H9 (cell line): ENCODE measurements at regions not wholly inside any gene's neighbourhood (a gene's known extent, or its start where the extent isn't known, plus 50 kb on each side); places are given as distances from the start of the nearest gene placed in this dataset.

Experiments
- DNase-seq: peaks from one replicate; pipeline ENCODE4 v3.0.0-alpha.2; 2017
- H2AFZ ChIP-seq: one replicate; pipeline ENCODE4 v1.6.1; 2013; ENCODE audit warnings: mild to moderate bottlenecking, low read length, control low read depth, moderate library complexity
- H2AK5ac ChIP-seq: 2 replicates; pipeline ENCODE4 v1.6.1; 2013; ENCODE audit warnings: low read length, control low read depth, mixed read lengths; ENCODE audit not compliant: insufficient read length
- H2BK120ac ChIP-seq: one replicate; pipeline ENCODE4 v1.6.1; 2013; ENCODE audit warnings: low read depth, mild to moderate bottlenecking, low read length, control low read depth, inconsistent platforms; ENCODE audit not compliant: poor library complexity, severe bottlenecking
- H2BK12ac ChIP-seq: 2 replicates; pipeline ENCODE4 v1.6.1; 2013; ENCODE audit warnings: low read length, control low read depth, mixed read lengths, low read depth; ENCODE audit not compliant: insufficient read length
- H2BK15ac ChIP-seq: 2 replicates; pipeline ENCODE4 v1.6.1; 2013; ENCODE audit warnings: low read depth, low read length, control low read depth
- H2BK20ac ChIP-seq: one replicate; pipeline ENCODE4 v1.6.1; 2013; ENCODE audit warnings: low read depth, mild to moderate bottlenecking, low read length, control low read depth, inconsistent platforms; ENCODE audit not compliant: poor library complexity, severe bottlenecking
- H2BK5ac ChIP-seq: 2 replicates; pipeline ENCODE4 v1.6.1; 2013; ENCODE audit warnings: low read length, control low read depth, mixed read lengths; ENCODE audit not compliant: insufficient read length
- H3K14ac ChIP-seq: 2 replicates; pipeline ENCODE4 v1.6.1; 2013; ENCODE audit warnings: low read length, control low read depth; ENCODE audit not compliant: insufficient read depth
- H3K18ac ChIP-seq: 2 replicates; pipeline ENCODE4 v1.6.1; 2013; ENCODE audit warnings: low read depth, mild to moderate bottlenecking, mixed read lengths, low read length, control low read depth; ENCODE audit not compliant: insufficient read length
- H3K23ac ChIP-seq: 2 replicates; pipeline ENCODE4 v1.6.1; 2013; ENCODE audit warnings: low read length, control low read depth, mixed read lengths, low read depth; ENCODE audit not compliant: insufficient read length
- H3K23me2 ChIP-seq: 2 replicates; pipeline ENCODE4 v1.6.1; 2013; ENCODE audit warnings: low read depth, mild to moderate bottlenecking, mixed read lengths, low read length, control low read depth; ENCODE audit not compliant: insufficient read length, poor library complexity, severe bottlenecking
- H3K27ac ChIP-seq: 2 replicates; pipeline ENCODE4 v1.5.1; 2013; ENCODE audit warnings: low read length, control low read depth, mixed read lengths, low read depth; ENCODE audit not compliant: insufficient read length
- H3K27me3 ChIP-seq: 2 replicates; pipeline ENCODE4 v1.6.1; 2013; ENCODE audit warnings: low read length, control low read depth, inconsistent platforms; ENCODE audit not compliant: insufficient read depth
- H3K4ac ChIP-seq: 2 replicates; pipeline ENCODE4 v1.6.1; 2013; ENCODE audit warnings: low read depth, mild to moderate bottlenecking, control low read depth, inconsistent platforms, low read length, moderate library complexity
- H3K4me1 ChIP-seq: 2 replicates; pipeline ENCODE4 v1.6.1; 2013; ENCODE audit warnings: low read length, control low read depth, inconsistent platforms; ENCODE audit not compliant: insufficient read depth
- H3K4me2 ChIP-seq: 2 replicates; pipeline ENCODE4 v1.6.1; 2013; ENCODE audit warnings: low read length, control low read depth, mixed read lengths; ENCODE audit not compliant: insufficient read length, insufficient read depth
- H3K56ac ChIP-seq: 2 replicates; pipeline ENCODE4 v1.6.1; 2013; ENCODE audit warnings: low read depth, mild to moderate bottlenecking, mixed read lengths, low read length, control low read depth; ENCODE audit not compliant: insufficient read length
- H3K79me1 ChIP-seq: 2 replicates; pipeline ENCODE4 v1.6.1; 2013; ENCODE audit warnings: low read depth, mild to moderate bottlenecking, moderate library complexity, low read length, control low read depth, inconsistent platforms; ENCODE audit not compliant: insufficient read depth, poor library complexity, severe bottlenecking
- H3K79me2 ChIP-seq: 2 replicates; pipeline ENCODE4 v1.6.1; 2013; ENCODE audit warnings: low read length, control low read depth, inconsistent platforms; ENCODE audit not compliant: insufficient read depth
- H3K9ac ChIP-seq: 2 replicates; pipeline ENCODE4 v1.6.1; 2013; ENCODE audit warnings: low read length, control low read depth, mixed read lengths; ENCODE audit not compliant: insufficient read length; ENCODE audit errors: extremely low read depth
- H3K9me3 ChIP-seq: one replicate; pipeline ENCODE4 v1.6.1; 2013; ENCODE audit warnings: low read depth, low read length, inconsistent platforms; ENCODE audit not compliant: control insufficient read depth
- H3T11ph ChIP-seq: one replicate; pipeline ENCODE4 v1.6.1; 2013; ENCODE audit warnings: mild to moderate bottlenecking, low read length, control low read depth, inconsistent platforms
- H4K20me1 ChIP-seq: one replicate; pipeline ENCODE4 v1.6.1; 2013; ENCODE audit not compliant: control insufficient read depth, insufficient read length, insufficient read depth
- H4K5ac ChIP-seq: 2 replicates; pipeline ENCODE4 v1.6.1; 2013; ENCODE audit warnings: low read depth, mild to moderate bottlenecking, mixed read lengths, low read length, control low read depth; ENCODE audit not compliant: insufficient read length
- H4K8ac ChIP-seq: replicated peaks from 2 replicates; pipeline ENCODE4 v1.6.1; 2013; ENCODE audit warnings: low read length, control low read depth, mixed read lengths, low read depth; ENCODE audit not compliant: insufficient read length
- H4K91ac ChIP-seq: 2 replicates; pipeline ENCODE4 v1.6.1; 2013; ENCODE audit warnings: low read depth, mild to moderate bottlenecking, moderate library complexity, mixed read lengths, low read length, control low read depth; ENCODE audit not compliant: insufficient read length
- H3K27ac Mint-ChIP-seq, 3 experiments: 2 replicates in 2 of 3; 3 replicates in 1 of 3; pipeline ENCODE4 v1.8.0; 2020 to 2021; ENCODE audit warnings: mixed read lengths in 3 of 3, mild to moderate bottlenecking in 1 of 3, moderate library complexity in 1 of 3
- H3K27me3 Mint-ChIP-seq: 2 replicates; pipeline ENCODE4 v1.8.0; 2021; ENCODE audit warnings: low read depth, mild to moderate bottlenecking, moderate library complexity, mixed read lengths
- H3K36me3 Mint-ChIP-seq, 3 experiments: 2 replicates in 2 of 3; 3 replicates in 1 of 3; pipeline ENCODE4 v1.8.0; 2020 to 2021; ENCODE audit warnings: low read depth in 3 of 3, mixed read lengths in 3 of 3; ENCODE audit not compliant: insufficient read depth in 1 of 3
- H3K4me1 Mint-ChIP-seq, 2 experiments: 2 replicates each; pipeline ENCODE4 v1.8.0; 2020; ENCODE audit warnings: mixed read lengths in 2 of 2
- H3K4me3 Mint-ChIP-seq, 2 experiments: 2 replicates in 1 of 2; 3 replicates in 1 of 2; pipeline ENCODE4 v1.8.0; 2020 to 2021; ENCODE audit warnings: mild to moderate bottlenecking in 2 of 2, mixed read lengths in 2 of 2, moderate library complexity in 1 of 2
- H3K9me3 Mint-ChIP-seq, 2 experiments: 2 replicates in 1 of 2; 3 replicates in 1 of 2; pipeline ENCODE4 v1.8.0; 2020; ENCODE audit warnings: mild to moderate bottlenecking in 2 of 2, mixed read lengths in 2 of 2, moderate library complexity in 1 of 2
- WGBS: extraction: QIAGEN DNeasy Blood & Tissue Kit; methylation state at CpG from one replicate; pipeline ENCODE4 v1.1.7; 2013; ENCODE audit warnings: missing lambda C conversion rate, low lambda C conversion rate, mixed read lengths; ENCODE audit not compliant: insufficient read length; ENCODE audit errors: extremely low coverage; 5-methylcytosine and 5-hydroxymethylcytosine counted together
- TF ChIP-seq, protein P1 (sequence below): fragments of 200-600 bp; sonication (generic); conservative IDR thresholded peaks from 3 replicates; pipeline ENCODE4 v1.8.0; 2021; ENCODE audit warnings: antibody characterized with exemption, mild to moderate bottlenecking

DNA sequence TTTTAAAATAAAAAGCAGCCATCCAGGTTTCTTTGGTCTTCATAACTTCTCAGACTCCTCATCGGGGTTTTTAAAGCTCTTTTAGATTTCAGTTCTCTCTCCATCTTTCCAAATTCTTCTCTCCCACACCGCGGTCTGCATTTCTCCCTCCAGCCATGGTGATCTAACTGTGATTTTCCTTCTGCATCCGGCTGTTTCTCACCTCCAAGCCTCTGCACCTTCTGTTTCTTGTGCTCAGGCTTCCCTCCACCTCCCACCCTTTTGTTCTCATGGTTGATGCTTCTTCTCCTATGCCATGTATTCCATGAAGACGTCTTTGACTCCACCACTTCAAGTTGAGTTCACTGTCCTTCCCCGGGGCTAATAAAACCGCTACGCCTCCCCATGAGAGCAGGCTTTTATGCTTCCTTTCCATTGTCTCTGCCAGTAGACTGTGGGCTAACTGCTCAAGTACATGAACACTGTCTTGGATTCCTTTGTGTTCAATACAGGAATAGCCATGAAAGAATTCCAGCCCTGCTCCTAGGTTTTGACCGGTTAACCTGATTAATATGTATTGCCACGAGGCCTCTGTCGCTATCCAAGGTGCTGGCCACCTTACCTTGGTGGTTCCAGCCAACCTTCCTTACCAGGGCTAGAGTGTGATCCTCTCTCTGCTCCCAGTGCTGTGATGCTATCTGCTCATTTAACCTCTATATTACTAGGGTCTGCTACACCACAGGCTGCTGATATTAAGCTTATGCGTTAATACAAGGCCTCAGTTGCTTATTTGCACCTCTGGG, 625.1 kb downstream of the HS3ST4 start:
- no peaks in the 10 kb centered on the region for H3K4me1 ChIP-seq
- Mint-ChIP-seq H3K36me3 (no peaks in the 10 kb centered on the region), H3K4me1 (peaks cover 9% of the 10 kb centered on the region in 2 experiments), H3K27me3 (no peaks in the 10 kb centered on the region), H3K27ac (no peak overlapping the region), H3K4me3 (no peak overlapping the region), H3K9me3 (no peaks in the 10 kb centered on the region; a peak in 1 of 5 replicates)
- H3K14ac ChIP-seq: no peak overlapping the region
- no peak overlapping the region for H2AFZ ChIP-seq
- H4K20me1 ChIP-seq: no peaks in the 10 kb centered on the region
- no peaks in the 10 kb centered on the region for H3K9me3 ChIP-seq
- H3K27me3 ChIP-seq: no peaks in the 10 kb centered on the region
- no peak overlapping the region for H2BK12ac ChIP-seq
- no CpG with 5 or more reads among the region's 12 CpGs for WGBS
- H3T11ph ChIP-seq: no peak overlapping the region
- H3K4me2 ChIP-seq: no peak overlapping the region
- no peak overlapping the region for H3K23ac ChIP-seq
- no peak overlapping the region for H2BK5ac ChIP-seq
- no peak overlapping the region for H3K18ac ChIP-seq
- no peak overlapping the region for H3K9ac ChIP-seq
- DNase-seq: peak; percentile 47
- H4K8ac ChIP-seq: no peak overlapping the region
- no peak overlapping the region for H2BK120ac ChIP-seq
- no peak overlapping the region for H3K56ac ChIP-seq
- H4K5ac ChIP-seq: no peak overlapping the region
- no peak overlapping the region for H2BK15ac ChIP-seq
- H4K91ac ChIP-seq: no peak overlapping the region
- H3K79me2 ChIP-seq: no peaks in the 10 kb centered on the region
- H2AK5ac ChIP-seq: no peak overlapping the region
- no peak overlapping the region for H3K27ac ChIP-seq
- TF ChIP-seq, protein P1, sequence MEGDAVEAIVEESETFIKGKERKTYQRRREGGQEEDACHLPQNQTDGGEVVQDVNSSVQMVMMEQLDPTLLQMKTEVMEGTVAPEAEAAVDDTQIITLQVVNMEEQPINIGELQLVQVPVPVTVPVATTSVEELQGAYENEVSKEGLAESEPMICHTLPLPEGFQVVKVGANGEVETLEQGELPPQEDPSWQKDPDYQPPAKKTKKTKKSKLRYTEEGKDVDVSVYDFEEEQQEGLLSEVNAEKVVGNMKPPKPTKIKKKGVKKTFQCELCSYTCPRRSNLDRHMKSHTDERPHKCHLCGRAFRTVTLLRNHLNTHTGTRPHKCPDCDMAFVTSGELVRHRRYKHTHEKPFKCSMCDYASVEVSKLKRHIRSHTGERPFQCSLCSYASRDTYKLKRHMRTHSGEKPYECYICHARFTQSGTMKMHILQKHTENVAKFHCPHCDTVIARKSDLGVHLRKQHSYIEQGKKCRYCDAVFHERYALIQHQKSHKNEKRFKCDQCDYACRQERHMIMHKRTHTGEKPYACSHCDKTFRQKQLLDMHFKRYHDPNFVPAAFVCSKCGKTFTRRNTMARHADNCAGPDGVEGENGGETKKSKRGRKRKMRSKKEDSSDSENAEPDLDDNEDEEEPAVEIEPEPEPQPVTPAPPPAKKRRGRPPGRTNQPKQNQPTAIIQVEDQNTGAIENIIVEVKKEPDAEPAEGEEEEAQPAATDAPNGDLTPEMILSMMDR: no peak
- no peaks in the 10 kb centered on the region for H3K79me1 ChIP-seq
- no peak overlapping the region for H3K4ac ChIP-seq
- H2BK20ac ChIP-seq: no peak overlapping the region
- H3K23me2 ChIP-seq: no peaks in the 10 kb centered on the region
